AG04449 (cell line): ENCODE measurements at regions not wholly inside any gene's neighbourhood (a gene's known extent, or its start where the extent isn't known, plus 50 kb on each side); places are given as distances from the start of the nearest gene placed in this dataset.
"Not testable (repeated sequence)": the region's sequence is repeated elsewhere in the genome, so short reads cannot be mapped to it uniquely, and the experiment has no call there.

Source experiments
- CTCF ChIA-PET: fragments of 350-600 bp; formaldehyde crosslinking; extraction: SDS; loops from one replicate; lab custom pipeline; 2021; ENCODE audit warnings: antibody characterized with exemption; lab: Yijun Ruan, JAX
- POLR2A ChIA-PET: fragments of 400-600, 350-600 bp; formaldehyde crosslinking; extraction: SDS; loops from one replicate; lab custom pipeline; 2020; ENCODE audit warnings: antibody characterized with exemption, inconsistent platforms; lab: Yijun Ruan, JAX
- DNase-seq: peaks from one replicate; pipeline ENCODE4 v3.0.0-alpha.2; 2010; ENCODE audit warnings: low read depth, low spot score
- H3K4me3 ChIP-seq: 2 replicates; pipeline ENCODE4 v1.5.1; 2011; ENCODE audit warnings: low read depth, mild to moderate bottlenecking, control low read depth, low read length

DNA sequence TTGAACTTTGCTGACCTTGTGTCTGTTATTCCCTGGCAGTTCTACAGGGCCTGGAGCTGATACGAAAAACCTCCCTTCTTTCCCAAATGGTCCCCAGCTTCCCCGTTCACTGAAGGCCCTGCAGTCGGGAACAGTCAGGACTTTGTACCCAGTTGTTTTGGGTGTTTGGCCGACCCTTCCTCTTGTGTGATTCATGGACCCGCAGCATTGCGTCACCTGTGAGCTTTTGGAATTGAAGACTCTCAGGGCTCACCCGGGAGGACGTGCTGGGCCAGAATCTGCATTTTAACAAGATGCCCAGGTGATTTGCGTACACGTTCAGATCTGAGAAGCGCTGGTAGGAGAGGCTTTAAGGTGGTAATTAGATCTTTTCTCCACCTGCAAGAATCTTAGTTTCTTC lies 220.4 kb downstream of the OTOP1 start:
- POLR2A ChIA-PET, DNase-seq, H3K4me3 ChIP-seq, CTCF ChIA-PET: not testable (repeated sequence)

DNA sequence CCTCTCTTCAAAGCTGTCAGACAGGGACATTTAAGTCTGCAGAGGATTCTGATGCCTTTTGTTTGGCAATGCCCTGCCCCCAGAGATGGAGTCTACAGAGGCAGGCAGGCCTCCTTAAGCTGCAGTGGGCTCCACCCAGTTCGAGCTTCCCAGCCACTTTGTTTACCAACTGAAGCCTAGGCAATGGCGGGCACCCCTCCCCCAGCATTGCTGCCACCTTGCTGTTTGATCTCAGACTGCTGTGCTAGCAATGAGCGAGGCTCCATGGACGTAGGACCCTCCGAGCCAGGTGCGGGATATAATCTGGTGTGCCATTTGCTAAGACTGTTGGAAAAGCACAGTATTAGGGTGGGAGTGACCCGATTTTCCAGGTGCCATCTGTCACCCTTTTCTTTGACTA lies 207.7 kb downstream of the OTOP1 start:
- POLR2A ChIA-PET, DNase-seq, CTCF ChIA-PET, H3K4me3 ChIP-seq: not testable (repeated sequence)

DNA sequence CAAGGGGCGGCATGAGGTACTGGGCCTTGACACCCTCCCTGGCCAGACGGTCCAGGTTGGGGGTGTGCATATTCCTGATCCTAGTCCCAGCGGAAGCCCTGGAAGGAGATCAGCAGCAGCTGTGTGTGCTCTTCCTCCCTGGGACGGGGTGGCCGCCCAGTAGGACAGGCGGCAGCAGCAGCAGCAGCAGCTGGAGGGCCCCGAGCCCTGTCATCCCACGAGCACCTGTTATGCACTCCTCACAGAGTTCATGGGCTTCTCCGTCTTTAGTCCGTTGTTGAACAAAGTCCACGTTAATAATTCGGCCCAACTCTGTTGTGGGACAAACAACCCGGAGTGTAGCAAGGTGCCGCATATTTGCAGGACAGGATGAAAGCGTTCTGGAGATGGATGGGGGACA lies 205.6 kb downstream of the OTOP1 start:
- DNase-seq, H3K4me3 ChIP-seq, POLR2A ChIA-PET, CTCF ChIA-PET: not testable (repeated sequence)

DNA sequence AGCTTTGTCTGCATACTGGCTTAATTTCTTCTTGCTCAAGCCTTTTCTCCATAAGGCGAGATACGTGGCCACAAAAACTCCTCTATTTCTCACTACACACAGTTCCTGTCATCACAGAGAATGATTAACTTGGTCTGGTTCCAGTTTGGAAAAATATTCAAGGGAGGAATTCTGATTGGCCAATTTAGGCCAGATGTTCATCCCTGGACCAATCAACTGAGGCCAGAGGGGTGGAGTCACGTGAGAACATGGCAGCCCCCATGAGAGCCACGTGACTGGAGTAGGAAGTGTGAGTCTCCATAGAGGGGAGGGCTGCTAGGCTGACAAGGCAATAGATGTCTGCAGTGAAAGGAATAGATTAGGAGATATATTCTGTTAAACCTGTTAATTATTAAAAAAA lies 200.0 kb downstream of the OTOP1 start:
- POLR2A ChIA-PET, H3K4me3 ChIP-seq, DNase-seq: not testable (repeated sequence)
- CTCF ChIA-PET, result interaction anchor here (1.2 kb wide), 1 partner anchor 80 kb away, joined by 3 read pairs; no protein-coding TSS in a partner anchor

DNA sequence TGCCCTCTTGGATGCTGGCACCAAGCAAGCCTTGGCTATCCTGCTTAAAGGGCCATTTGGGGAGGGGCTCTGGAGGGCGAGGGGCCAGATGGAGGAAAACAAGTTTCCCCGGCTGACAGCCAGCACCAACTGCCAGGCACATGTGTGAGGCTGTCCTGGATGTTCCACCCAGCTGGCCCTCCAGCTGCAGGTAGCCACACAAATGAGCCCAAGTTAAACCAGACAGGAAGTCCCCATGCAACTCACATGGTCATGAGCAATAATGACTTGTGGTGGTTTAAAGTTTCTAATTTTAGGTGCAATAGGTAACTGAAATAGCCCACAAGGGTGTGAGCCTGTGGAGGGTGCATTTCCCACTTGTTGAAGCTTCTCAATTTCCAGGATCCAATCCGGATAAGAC lies 198.0 kb downstream of the OTOP1 start:
- POLR2A ChIA-PET, DNase-seq, CTCF ChIA-PET: not testable (repeated sequence)

DNA sequence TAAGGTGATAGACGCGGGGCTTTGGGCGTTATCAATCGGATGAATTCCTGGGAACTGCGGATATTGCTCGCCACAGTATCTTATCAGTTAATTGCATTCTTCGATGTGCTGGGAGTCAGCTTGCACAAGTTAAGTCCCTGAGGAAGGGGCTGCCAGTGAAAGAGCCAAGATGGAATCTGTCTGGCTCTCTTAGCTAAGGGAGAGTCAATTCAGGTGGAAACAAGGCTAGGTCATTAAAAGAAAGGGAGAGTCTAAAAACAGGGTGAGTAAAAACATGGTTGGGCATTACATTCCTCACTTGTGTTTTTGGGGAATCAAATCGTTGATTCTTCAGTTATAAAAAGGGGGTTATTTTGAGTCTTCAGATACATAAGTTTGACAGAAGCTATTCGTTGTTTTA lies 196.2 kb downstream of the OTOP1 start:
- POLR2A ChIA-PET, DNase-seq, H3K4me3 ChIP-seq, CTCF ChIA-PET: not testable (repeated sequence)

More for the DNA sequence above, 198.0 kb downstream of the OTOP1 start:
- not testable (repeated sequence) for H3K4me3 ChIP-seq

DNA sequence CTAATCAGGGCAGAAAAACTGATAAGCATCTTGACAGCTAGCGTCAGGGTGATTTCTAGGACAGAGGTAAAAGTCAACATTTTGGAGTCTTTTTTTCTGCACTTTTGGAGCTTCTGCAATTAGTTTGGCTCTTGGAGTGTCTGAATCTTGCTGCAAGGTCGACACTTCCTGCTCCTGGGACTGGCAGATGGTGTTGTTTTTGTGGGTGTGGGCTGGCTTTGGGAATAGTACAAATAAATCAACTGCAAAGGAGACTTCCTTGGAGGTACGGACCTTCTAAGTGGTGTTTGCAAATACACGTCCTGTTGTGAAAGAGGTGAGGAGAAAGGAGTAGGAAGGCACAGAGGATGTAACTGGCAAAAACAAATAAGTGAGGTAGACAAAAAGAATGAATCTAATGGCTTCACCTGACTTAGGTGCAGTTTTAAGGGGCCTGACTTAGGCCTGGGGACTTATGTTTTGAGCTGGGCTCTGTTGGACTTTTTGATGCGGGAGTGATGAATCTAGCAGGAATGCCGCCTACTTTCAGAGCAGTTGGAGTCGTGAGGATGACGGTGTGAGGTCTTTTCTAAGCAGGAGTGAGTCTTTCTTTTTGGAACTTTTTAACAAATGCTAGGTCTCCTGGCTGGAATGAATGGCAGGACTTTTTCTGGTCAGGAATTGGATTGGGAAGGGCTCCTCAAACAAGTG lies 195.1 kb downstream of the OTOP1 start:
- H3K4me3 ChIP-seq, DNase-seq, POLR2A ChIA-PET, CTCF ChIA-PET: not testable (repeated sequence)

DNA sequence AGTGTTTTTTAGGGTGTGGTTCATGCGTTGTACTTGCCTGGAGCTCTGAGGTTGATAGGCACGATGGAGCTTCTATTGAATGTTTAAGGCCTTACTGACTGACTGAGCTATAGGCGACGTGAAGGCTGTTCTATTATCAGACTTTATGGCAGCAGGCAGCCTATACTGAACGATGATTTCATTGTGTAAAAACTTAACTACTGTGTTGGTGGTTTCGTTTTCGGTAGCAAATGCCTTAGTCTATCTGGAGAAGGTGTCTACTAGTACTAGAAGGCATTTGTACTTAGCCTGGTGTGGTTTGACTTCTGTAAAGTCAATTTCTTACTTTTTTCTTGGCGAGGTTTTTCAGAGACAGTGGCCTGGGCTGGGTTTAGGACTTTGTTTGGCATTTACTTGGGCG lies 194.4 kb downstream of the OTOP1 start:
- CTCF ChIA-PET, POLR2A ChIA-PET, DNase-seq, H3K4me3 ChIP-seq: not testable (repeated sequence)

DNA sequence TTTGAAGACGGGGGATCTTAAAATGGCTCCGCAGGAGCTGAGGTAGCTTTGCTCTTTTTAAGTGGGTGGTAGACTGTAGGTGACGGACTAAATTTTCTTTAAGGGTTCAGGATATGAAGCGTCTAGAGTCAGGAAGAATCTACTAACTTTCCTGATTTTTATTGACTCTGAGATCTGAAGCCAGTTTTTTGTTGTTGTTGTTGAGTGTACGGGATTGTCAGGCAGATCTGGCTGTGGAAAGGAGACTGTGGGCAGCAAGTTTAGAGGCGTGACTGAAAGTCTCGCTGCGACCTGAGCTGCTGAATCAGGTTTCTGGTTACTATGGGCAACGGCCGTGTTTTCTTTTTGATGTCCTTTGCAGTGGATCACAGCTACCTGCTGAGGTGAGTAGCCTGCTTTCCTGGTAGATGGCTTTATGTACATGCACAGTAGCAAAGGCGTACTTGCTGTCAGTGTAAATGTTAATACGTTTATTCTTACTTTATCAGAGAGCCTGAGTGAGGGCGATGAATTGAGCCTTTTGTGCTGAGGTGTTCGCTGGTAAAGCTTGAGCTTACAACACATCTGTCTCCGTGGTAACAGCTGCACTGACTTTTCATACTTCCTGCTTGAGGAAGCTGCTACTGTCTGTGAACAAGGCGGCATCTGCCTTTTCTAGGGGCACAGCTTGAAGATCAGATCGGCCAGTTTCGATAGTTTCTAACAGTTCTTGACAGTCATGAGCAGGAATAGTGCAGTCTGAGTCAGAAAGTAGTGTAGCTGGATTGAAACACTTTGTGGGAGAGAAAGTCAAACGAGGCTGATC lies 193.7 kb downstream of the OTOP1 start:
- CTCF ChIA-PET, DNase-seq, POLR2A ChIA-PET, H3K4me3 ChIP-seq: not testable (repeated sequence)

DNA sequence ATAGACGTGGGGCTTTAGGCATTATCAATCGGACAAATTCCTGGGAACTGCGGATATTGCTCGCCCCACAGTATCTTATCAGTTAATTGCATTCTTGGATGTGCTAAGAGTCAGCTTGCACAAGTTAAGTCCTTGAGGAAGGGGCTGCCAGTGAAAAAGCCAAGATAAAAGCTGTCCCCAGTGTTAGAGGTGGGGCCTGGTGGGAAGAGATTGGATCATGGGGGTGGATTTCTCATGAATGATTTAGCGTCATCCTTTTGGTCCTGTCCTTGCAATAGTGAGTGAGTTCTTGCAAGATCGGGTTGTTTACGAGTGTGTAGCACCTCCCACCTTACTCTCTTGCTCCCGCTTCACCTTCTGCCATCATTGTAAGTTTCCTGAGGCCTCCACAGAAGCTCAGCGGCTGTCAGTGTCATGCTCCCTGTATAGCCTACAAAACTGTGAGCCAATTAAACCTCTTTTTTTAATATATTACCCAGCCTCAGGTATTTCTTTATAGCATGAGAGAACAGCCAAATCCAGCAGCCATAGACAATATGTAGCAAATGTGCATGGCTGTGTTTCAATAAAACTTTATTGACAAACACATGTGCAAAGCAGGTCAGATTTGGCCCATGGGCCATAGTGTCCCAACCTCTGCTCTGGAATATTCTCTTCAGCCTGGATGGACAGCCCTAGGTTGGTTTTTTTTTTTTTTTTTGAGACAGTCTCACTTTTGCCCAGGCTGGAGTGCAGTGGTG lies 189.2 kb downstream of the OTOP1 start:
- POLR2A ChIA-PET, CTCF ChIA-PET, H3K4me3 ChIP-seq, DNase-seq: not testable (repeated sequence)

DNA sequence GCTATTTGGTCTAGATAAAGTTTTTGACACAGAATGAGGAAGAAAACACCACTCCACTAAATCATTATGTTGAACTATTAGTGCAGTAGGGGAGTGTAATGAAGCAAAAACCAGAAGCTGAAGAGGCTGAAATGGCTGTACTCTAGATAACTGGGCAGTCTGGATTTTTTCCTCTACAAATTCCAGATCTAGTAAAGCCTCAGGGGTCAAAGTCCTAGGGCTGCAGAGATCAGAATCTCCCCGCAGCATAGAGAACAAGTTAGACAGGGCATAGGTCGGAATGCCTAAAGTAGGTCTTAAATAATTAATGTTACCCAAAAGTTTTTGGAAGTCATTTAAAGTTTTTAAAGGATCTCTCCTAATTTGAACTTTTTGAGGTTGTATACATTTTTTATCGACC lies 180.9 kb downstream of the OTOP1 start:
- H3K4me3 ChIP-seq, POLR2A ChIA-PET, CTCF ChIA-PET, DNase-seq: not testable (repeated sequence)

DNA sequence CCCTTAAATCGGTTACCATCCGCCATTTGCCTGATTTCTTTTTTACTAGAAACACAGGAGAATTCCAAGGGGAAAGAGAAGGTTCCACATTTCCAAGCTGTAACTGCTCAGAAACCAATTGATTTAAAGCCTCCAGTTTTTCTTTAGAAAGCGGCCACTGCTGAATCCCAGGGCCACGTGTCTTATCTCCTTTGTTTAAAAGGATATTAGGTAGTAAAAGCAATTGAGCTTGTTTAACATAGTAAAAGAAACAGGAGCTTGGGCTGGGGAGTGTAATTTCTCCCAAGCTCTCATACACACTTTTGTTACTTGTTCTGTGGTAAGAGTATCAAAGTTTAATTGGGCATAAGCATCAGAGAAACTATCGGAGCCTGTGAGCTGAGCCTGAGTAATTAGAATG lies 180.0 kb downstream of the OTOP1 start:
- CTCF ChIA-PET, H3K4me3 ChIP-seq, DNase-seq, POLR2A ChIA-PET: not testable (repeated sequence)

DNA sequence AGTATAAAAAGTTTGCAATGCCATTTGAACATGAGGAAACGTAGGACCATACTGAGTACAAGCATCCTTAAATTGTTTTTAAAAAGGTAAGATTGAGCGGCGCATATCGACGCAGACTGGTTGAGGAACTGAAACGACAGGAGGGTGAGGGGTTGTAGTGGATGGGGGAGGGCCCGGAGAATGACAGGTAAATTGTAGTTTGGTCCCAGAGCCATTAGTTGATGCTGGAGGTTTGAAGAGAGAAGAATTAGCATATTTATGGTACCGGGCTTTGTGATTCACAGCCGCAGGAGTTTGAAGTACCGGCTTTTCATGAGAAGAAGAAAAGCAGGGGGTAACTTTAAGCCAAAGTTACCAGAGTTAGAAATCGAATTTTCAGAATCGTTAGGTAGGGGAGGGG lies 179.5 kb downstream of the OTOP1 start:
- DNase-seq, CTCF ChIA-PET, H3K4me3 ChIP-seq: not testable (repeated sequence)

DNA sequence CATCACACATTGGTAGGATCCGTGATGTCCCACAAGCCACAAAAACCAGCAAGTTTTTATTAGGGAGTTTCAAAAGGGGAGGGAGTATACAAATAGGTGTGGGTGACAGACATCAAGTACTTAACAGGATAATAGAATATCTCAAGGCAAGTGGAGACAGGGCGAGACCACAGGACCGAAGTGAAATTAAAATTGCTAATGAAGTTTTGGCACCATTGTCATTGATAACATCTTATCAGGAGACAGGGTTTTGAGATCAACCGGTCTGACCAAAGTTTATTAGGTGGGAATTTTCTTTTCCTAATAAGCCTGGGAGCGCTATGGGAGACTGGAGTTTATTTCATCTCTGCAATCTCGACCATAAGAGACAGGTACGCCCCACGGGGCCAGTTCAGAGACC lies 178.5 kb downstream of the OTOP1 start:
- POLR2A ChIA-PET, result not testable (repeated sequence)

More for the DNA sequence above, 179.5 kb downstream of the OTOP1 start:
- POLR2A ChIA-PET, result not testable (repeated sequence)

DNA sequence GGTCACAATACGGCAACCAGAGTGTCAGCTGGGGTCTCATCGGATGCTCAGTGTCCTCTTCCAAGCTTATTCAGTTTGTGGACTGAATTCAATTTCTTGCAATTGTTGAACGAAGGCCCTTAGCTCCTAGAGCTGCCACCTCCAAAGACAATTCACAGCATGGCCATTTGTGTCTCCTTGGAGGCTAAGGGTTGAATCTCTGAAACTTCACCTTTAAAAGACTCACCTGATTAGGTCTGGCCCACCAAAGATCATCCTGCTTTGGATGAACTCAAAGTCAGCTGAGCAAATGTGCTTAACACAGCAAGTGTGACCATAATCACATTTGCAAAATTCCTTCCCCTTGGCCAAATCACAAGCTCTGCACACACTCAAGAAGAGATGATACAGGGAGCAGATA lies 175.9 kb downstream of the OTOP1 start:
- POLR2A ChIA-PET, H3K4me3 ChIP-seq, CTCF ChIA-PET, DNase-seq: not testable (repeated sequence)

More for the DNA sequence above, 178.5 kb downstream of the OTOP1 start:
- CTCF ChIA-PET, DNase-seq, H3K4me3 ChIP-seq: not testable (repeated sequence)

DNA sequence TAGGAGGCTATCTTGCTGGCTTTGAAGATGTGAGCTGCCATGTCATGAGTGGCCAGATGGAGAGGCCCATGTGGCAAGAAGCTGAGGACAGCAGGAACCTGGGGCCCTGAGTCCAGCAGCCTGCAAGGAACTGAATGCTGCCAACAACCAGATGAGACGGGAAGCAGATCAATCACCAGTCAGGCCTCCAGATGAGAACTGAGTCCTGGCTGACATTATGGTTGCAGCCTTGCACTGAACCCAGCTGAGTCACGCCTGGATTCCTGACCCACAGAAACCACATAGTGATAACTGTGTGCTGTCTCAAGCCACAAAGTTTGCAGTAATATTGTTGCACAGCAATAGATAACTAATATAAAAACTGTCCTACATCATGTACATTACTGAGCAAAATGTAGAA lies 173.8 kb downstream of the OTOP1 start:
- H3K4me3 ChIP-seq, DNase-seq, POLR2A ChIA-PET, CTCF ChIA-PET: not testable (repeated sequence)
